MM.1S (cell line): ENCODE measurements at regions not wholly inside any gene's neighbourhood (a gene's known extent, or its start where the extent isn't known, plus 50 kb on each side); places are given as distances from the start of the nearest gene placed in this dataset.

Source experiments
- EZH2 ChIP-seq: fragments of 300-600 bp; sonication (generic); optimal IDR thresholded peaks from 2 replicates; pipeline ENCODE3; 2017; ENCODE audit warnings: low read depth, mild to moderate bottlenecking, antibody characterized with exemption, low read length, mixed read lengths
- TF ChIP-seq, protein P1 (sequence below): fragments of 300-600 bp; sonication (generic); IDR thresholded peaks from 2 replicates; pipeline ENCODE4 v1.5.1; 2016; ENCODE audit warnings: antibody characterized with exemption, low read length, mixed read lengths

- TF ChIP-seq, protein P1, sequence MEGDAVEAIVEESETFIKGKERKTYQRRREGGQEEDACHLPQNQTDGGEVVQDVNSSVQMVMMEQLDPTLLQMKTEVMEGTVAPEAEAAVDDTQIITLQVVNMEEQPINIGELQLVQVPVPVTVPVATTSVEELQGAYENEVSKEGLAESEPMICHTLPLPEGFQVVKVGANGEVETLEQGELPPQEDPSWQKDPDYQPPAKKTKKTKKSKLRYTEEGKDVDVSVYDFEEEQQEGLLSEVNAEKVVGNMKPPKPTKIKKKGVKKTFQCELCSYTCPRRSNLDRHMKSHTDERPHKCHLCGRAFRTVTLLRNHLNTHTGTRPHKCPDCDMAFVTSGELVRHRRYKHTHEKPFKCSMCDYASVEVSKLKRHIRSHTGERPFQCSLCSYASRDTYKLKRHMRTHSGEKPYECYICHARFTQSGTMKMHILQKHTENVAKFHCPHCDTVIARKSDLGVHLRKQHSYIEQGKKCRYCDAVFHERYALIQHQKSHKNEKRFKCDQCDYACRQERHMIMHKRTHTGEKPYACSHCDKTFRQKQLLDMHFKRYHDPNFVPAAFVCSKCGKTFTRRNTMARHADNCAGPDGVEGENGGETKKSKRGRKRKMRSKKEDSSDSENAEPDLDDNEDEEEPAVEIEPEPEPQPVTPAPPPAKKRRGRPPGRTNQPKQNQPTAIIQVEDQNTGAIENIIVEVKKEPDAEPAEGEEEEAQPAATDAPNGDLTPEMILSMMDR: no peak
- no peak for TF ChIP-seq EZH2
Measured at GRCh38 chr7:19869979-19870378, 96.6 kb upstream of the TMEM196 start.
